GM21515 (cell line): ENCODE measurements at regions not wholly inside any gene's neighbourhood (a gene's known extent, or its start where the extent isn't known, plus 50 kb on each side); places are given as distances from the start of the nearest gene placed in this dataset.
"Not testable (repeated sequence)": the region's sequence is repeated elsewhere in the genome, so short reads cannot be mapped to it uniquely, and the experiment has no call there.

Experiments
- ATAC-seq: cut with Tn5 transposase; IDR thresholded peaks from one replicate; pipeline ENCODE4 v1.9.1; 2021; ENCODE audit not compliant: unreplicated experiment

DNA sequence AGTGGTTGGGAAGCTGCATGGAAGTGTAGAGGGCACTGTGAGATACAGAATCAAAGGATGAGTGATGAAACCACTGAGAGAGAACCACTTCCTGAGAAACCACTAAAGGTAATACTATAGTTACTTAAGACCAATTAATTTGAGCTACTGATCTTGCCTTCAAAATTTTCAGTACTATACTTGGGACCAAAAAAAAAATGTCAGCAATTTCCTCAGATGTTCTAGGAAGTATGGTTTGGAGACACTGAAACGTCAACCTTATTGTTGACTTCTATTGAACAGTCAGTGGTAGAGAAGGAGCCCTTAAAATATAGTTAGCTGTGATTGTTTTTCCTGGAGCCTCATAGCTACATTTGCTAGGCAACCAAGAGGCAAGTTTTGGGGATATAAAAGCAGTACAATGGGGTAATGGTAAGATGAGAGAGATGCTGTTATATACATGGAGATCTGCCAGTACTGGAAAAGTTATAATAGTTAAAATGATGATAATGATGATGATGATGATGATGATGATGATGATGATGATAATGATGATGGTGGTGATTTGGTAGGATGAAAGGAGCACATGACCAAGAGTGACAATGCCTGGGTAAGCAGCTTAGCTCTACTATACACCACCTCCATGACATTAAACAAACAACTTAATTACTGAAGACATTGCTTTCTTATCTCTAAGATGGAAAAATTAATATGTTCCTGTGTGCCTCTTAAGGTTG lies 300.9 kb upstream of the G2E3 start:
- no peak for ATAC-seq

DNA sequence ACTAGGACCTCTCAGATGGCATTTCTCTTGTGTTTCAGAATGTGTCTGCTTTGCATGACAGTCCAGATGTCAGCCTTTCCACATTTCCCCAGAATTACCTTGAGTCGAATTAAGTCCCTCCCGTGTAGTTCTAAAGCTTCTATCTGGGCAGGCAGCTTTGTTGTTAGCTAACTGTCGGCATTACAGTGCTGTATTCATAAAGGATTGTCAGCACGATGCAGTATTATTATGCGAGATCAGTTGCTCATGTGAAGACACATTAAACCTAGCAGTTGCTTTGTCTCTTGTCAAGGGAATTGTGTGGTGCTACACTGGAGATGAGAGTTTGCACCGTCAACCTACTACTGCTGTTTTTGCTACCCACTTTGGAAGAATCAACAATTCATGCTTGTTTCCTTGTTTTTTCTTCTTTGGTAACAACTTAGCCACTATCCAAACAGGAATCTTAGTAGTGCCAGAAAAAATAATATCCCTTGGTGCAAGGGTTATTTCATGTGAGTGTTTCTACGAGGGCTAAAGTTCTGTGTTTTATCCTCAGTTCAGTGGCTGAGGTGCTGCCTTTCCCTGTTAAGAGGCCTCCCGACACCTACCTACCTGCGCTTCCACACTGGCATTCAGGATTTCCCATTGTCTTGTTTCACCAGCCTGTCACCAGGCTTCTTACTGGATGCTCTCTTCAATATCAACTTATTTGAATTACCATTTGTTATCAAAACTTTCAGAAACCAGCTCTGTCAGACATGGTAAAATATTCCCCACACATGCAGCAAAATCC lies 297.9 kb upstream of the G2E3 start:
- no peak for ATAC-seq

DNA sequence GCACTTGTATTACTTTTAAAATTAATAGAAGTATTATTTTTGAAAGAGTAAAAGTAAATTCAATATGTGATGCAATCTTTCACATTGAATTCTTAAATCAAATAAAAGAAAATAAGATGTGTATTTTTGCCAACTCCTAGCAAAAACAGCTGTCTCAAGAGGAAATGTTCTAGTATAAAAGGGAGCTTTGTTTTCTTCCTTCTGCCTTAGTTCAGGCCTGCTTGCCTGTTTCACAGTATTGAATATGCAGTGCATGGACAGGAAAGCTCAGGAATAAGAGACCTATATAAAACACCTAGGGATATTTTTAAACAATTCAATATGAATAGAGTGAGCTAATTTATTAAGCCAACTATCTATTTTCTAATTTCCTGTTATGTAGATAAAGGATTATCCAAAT lies 294.8 kb upstream of the G2E3 start:
- no peak for ATAC-seq

DNA sequence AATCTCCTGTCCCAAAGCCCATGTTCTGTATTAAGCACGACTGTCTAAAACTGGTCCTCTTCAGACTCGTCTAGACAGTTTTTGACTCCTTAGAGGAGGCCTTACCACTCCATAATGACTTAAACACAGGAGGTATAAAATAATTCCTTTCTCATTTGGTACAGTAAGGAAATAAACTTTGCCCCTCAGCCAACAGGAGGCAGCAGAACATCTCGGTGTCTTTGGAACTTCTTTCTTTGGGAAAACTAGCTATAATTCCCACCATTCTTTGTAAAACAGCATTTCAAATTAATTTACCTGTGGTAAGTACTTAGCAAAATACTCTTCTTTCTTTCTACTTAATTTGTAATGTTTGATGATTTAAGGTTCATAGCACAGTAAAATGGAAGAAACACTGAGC lies 292.7 kb upstream of the G2E3 start:
- no peak for ATAC-seq

DNA sequence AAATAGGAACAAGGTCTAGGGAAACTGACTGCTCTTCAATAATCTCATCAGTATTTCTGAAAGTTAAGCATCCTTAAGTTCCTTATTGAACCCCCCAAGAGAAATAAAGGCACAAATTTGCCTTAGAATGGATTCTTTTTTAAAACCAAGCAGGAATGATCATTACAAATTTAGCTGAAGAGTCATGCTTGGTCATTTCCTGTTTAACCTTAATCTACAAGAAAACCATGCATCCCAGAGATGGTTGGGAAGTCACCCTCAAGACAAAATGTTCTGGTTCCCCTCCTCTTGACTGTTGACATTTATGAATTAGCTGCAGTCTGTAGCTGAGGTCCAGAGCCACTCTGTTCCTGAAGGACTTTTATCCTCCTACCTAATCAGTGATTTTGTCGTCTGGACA lies 291.8 kb upstream of the G2E3 start:
- ATAC-seq, result no peak

DNA sequence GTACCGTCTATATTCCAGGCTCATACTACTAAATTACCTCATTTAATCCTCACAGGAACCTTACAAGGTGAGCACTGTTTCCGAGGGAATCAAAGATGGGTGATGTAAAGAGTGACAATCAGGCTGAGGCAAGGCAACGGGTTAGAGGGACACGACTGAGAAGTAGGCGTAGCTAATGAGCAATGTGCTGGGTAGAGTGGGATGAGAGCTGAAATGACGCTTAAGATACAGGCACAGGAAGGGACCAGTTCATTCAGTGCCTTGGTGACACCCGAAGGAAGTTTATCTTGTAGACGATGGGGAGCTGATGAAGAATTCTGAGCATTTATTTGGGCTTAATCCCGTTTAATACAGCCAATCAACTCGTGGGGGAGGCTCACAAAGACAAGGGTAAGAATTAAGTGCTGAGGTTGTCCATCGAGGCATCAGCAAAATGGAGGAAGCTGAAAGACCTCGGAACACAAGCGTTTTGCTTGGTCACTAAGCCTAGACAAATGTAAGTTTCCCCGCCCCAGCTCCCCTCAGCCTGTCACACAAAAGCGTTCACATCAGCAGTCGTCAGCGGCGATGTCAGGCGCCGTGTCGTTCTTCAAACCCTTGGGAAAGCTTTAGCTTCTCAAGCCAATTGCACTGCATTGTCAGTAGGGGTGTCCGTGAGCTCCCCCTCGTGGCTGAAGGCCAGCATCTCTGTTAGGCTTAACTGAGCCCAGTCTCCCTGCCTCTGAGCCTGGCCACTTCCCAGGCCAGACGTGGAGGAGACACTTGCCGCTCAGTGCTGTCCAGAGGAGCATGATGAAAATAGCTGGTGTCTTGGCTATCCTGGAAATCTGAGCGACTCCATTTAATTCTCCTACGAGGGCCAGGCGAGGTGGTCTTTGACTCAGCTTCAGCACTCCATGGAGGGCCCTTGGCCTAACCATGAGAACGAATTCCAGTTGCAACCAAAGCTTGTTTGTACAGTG lies 288.5 kb upstream of the G2E3 start:
- peak; percentile 99 for ATAC-seq

DNA sequence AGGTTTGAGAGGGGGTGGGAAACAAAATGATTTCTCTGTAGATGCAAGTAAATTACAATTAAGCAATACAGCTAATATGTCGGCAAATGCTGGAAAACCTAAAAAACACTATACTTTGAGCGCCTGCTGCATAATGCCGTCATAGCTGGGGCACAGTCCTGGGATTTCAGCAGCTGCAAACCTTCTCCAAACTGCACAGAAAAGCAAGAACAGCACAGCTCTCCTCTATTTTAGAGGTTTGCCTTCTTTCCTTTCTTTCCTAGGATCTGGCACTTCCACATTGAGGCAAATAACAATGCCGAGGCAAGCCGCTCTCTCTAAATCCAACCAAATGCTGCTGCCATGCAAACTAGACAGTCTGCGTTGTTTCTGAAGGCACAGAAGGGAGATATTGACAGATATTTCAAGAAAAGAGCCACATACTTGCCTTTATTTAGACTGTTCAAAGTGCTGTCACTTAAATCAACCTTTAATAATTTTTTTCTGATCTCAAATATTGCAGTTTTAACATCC lies 287.1 kb upstream of the G2E3 start:
- ATAC-seq, result no peak

DNA sequence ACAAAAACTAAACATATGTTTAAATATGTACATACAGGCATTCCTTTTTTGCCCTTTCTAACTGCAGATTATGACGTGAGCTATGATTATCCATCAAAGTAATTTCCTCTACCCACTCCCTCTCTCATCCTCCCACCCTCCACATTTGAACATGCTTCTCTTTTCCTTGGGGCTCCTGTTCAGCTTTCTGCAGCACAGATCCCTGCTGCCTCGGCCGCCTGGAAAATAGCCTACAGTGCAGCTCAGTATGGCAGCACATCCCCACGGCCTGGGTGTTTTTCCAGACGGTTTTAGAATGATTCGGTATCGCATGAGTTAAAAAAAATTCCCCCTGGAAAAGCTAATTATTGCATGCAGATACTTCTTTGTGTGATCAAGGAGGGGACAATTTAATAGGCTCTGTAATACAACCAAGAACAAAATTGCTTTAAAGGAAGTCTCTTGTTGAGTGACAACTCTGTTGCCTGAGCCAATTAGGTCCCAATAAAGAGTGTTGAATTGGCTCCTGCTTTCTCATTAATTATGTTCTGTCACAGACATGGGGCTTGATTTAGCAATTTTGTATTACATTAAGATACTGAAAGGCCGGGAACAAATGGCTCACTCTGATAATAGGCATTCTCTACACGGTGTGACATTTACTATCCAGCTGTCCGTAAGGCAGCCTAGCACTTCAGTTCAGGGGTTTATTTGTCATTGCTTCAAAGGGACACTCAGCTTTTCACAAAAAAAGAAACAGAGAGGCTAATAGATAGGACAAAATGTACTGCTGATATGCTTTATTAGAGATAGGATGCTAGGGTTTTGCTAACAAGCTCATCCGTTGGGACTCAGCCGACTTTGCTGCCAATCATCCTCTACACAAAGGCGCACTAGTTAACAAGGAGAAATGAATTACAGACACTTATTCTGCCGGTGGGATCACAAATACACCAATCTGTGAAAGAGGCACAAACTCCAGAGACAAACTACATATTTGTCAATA lies 285.8 kb upstream of the G2E3 start:
- ATAC-seq, result no peak

DNA sequence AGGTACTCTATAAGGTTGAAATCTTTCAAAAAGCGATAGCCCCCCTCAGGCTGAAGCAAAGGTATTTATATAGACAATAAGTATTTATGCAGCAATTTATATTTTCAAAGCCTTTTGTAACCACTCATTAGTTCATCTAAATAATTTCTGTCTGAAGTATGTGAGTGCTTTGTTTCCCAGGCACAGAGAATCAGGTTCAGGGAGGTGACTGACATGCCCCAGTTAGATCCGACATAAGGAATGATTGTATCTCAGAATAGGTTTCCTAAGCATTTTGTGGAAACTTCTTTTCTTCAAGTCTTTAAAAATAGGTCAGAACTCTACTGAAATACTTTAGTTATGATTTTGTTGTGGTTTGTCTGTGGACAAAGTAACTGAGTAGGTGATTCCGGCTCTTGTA lies 283.4 kb upstream of the G2E3 start:
- no peak for ATAC-seq

DNA sequence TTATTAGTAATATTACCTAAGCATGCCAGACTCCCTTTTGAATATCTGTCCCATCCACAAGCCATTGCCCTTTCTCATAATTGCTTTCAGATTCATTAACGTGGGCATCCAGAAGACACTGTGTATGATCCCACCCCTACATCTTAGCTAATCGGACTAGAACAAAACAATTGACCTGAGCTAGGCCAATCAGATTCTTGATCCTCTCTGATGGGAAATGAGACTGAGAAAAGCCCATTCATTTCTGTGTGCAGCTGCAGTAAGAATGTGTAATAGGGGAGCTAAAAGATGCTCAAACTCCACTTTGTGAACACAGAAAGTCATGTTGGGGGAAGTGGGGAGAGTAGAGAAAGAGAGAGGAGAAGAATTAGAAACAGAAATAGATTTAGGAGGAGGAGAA lies 281.7 kb upstream of the G2E3 start:
- ATAC-seq, result no peak

DNA sequence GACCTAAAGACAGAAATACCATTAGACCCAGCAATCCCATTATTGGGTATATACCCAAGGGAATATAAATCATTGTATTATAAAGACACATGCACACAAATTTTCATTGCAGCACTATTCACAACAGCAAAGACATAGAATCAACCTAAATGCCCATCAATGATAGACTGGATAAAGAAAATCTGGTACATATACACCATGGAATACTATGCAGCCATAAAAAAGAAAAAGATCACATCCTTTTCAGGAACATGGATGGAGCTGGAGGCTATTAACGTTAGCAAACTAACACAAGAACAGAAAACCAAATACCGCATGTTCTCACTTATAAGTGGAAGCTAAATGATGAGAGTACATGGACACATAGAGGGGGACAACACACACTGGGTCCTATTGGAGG lies 280.1 kb upstream of the G2E3 start:
- not testable (repeated sequence) for ATAC-seq

DNA sequence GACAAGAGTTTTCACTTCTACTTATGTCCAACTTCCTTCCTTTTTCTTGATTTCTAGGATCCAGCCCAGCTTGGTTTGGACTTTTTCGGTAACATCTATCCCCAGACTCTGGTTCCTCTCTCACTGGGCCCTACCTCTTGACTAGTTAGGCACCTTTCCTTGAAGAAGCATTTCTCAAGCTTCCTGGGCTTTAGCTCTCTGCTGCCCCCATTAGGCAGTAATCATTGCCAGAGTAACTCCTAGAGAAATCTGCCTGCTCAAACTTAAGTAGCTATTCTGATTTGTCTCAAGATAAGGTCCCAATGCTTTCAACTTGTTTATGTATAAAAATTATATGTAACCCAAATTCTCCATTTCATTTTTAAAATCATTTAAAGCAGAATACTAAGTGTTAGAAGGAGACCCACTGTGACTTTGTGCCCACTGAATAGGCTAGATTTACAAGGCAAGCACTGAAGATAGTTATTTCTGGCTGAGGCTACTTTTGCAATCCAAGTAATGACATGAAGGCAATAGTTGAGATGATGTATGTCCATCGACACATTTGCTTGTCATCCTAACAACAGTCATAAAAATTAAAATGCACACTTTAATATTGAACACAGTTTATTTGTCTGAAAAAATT lies 275.0 kb upstream of the G2E3 start:
- no peak for ATAC-seq

DNA sequence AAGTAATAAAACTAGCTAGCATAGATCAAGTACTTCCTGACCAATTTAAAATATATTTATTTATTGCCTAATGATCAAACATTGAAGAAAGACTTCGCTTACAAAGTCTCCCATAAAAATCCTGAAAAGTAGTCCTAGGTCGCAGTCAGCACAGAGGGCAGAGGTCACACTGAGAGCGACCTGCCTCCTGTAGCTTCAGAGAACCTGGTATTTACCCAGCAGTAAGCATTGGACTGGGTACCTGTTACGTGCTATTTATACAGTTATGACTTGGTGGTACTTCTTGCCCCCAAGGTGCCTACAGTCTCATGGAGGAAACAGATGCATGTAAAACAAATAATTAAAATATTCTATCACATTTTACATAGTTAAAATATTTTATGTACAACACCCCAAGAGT lies 274.1 kb upstream of the G2E3 start:
- no peak for ATAC-seq

DNA sequence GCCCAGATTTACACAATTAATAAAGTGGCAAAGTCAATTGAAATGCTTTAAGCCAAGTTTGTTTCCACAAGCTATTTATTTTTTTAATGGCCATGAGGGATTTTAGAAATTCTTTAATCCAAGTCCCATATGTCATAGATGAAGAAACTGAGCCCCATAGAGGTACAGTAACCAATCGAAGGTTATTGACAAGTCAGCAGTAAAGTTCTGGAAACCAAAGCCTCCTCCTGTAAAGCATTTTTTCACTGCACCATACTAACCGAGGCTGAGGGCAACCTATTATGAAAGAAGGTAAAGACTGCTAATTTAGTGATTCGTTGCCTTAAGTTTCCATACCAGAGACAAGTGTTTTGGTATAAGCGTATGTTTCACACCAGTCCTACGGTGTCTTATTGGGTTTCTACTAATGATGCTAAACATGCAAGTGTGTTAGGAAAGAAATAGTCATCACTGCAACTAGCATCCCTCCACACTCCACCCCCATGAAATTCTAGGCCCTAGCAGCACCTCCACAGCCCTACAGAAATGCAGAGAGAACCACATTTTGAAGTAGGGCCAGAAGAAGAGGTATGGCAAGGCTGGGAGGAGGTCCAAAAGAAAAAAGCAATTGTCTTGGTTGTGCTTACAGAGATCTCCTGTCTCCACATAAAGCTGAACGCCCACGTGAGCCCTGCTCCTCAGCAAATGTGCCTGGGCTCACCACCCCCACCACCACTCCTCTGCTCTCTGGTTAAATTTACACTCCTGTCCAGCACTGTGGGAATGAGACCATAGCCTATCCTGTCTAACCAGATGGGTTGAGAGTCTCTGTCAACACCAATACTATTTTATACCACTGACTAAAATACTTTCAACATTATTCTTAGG lies 271.1 kb upstream of the G2E3 start:
- no peak for ATAC-seq

DNA sequence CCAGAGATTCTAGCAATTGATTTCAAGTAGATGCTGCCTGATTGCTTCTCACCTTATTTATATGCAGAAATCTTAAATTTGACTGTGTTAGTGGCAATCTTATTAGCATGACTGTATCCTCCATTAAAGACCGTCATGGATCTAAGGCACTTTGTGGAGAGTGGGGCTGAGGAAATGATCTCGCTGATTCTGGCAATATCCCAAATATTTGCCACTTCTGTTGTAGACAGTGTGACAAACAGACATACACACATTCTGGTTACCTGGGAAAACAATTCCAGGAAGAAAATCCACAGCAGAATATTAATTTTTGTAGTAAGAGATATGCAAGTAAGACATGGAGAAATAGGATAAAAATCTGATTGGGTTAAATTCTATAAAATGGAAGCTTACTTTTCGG lies 269.0 kb upstream of the G2E3 start:
- ATAC-seq, result no peak

DNA sequence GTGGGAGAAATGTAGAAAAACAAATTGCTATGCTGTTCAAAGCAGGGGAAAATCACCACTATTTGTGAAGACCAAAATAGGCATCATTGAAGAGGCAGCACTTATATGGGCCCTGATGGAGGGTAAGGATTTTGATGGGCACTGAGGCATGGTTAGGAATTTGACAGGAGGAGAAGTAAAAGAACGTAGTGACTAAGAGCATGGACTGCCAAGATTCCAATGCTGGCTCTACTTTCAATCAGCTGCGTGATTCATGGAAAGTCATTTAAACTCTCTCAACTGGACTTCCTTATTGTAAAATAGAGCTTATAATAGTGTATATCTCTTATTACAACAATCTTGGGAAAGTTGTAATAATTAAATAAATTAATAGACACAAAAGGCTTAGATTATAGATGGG lies 267.7 kb upstream of the G2E3 start:
- no peak for ATAC-seq

DNA sequence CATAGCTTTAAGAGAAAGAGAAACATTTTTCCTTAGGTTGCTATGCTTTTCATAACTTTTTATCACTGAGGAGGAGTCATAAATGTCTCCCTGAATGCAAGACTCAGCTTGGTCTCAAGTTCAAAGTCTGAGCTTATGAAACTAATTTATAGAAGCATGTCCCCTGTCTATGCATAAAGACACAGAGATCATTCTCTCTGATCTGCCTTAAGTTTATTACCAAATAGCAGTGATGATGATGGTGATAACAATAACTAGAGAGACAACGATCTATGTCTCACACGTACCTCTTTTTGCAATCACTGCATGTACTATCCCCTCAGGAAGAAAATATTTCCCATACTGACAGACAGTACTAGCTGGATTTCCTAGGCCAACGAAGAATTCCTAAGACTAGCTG lies 266.4 kb upstream of the G2E3 start:
- no peak for ATAC-seq

DNA sequence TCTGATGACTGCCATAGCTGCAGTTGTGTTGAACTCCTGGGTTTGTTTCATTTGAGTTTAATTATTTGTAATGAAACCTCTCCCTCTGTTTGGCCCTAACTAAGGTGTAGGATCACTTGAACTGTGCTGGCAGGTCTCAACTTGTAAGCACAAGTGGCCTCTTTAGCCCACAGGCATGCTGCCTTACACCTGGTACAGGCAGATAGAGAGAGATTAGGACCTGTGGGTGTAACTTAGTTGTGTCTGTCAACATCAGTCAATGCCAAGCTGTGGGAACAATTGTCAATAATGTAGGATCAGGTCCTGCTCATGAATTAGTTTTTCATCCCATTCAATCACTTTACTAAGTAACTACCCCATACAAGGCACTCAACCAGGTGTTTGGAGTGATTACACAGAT lies 263.0 kb upstream of the G2E3 start:
- no peak for ATAC-seq

DNA sequence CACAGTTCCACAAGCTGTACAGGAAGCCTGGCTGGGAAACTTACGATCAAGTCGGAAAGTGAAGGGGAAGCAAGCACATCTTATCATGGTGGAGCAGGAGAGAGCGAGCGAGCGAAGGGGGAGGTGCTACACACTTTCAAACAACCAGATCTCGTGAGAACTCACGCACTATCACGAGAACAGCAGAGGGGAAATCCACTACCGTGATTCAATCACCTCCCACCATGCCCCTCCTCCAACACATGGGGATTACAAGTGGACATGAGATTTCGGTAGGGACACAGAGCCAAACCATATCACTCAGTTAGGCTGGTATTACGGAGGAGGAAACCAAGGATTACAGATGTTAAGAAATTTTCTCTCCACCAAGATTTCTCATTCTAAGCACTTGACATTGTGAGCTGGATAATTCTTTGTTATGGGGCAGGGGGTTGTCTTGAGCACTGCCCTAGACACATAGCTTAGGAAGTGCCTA lies 262.0 kb upstream of the G2E3 start:
- no peak for ATAC-seq
